Ecto neural progenitor cell (in vitro differentiated cells): ENCODE measurements at regions not wholly inside any gene's neighbourhood (a gene's known extent, or its start where the extent isn't known, plus 50 kb on each side); places are given as distances from the start of the nearest gene placed in this dataset.

Experiments
- DNase-seq: peaks from one replicate; pipeline ENCODE4 v3.0.0-alpha.2; 2018; ENCODE audit warnings: low spot score

DNA sequence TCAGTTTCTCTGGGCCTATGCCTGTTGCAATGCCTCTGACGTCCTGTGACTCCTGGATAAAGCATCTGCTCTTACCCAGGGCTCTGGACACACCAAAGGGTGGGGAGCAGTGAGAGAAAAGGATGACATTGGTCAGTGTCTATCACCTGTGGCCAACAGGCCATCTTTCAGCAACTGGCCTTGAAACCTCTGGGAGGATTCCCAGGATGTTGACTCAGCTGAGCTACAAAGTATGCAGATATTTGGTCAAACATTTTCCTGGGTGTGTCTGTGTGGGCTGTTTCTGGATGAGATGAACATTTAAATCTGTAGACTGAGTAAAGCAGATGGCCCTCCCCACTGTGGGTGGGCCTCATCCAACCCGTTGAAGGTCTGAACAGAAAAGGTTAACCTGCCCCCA, 149.9 kb downstream of the SPATA19 start:
- no peak for DNase-seq

DNA sequence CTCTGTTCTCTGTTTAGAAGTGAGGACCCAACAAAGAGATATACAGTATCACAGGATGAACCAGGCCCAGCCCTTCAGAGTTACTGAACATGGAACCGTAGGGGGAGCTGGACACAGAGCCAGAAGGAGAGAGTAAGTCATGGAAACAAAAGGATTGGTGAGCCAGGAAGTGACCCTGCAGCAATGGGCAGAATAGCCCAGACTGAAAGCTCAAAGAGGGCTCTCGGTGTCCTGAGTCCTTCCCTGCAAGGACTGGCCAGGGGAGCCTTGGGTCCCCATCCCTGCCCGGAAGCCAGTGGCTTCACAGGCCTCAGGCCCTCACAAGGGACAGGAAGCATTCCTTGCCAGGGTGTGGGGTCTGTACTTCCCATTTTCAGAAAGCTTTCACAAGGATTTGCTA, 150.6 kb downstream of the SPATA19 start:
- peak; percentile 22 for DNase-seq

DNA sequence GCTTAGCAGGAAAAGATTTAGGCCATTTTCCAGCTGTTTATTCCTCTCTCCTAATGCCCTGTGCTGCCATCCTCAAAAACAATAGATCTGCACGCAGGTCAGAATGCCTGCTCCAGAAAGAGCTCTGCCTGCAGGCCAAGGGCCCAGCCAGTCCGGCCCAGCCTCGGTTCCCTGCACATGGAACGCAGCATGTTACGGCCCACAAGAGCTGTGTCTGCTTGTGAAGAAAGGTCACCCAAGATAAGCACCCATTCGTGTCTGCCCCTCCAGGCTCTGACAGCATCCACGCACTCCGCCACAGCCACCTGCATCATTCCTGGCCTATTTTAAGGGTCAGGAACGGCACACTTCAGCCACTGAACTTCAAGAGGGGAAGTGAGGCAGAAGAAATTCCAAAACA, 152.2 kb downstream of the SPATA19 start:
- DNase-seq, result no peak

DNA sequence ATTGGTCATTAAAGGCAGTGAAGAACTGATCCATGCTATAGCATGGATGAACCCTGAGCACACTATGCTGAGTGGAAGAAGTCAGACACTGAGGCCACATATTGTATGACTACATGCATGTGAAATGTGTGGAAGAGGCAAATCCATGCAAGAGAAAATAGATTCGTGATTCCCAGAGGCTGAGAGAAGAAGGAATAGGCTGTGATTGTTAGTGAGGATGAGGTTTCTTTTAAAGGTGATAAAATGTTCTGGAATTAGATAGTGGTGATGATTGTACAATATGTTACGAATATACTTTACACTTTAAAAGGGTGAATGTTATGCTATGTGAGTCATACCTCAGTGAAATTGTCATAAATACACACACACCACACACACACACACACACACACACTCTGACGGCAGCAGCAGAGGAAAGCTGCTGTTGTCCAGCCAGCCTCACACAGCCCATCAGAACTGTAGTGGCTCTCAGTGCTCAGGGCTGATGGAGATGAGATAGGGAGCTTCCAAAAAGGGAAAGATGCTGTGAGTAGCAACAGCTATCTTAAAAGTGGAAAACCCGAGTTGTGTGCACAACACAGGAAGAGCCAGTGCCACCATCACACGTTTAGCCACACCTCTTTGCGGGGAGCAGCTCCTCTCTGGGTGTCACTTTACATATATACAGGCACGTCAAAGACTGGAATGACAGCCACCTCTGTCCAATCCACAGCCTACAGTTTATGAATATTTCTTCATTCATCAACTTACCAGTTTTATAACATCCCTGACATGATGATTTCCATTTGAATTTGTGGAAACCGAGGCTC, 153.0 kb downstream of the SPATA19 start:
- DNase-seq, result no peak

DNA sequence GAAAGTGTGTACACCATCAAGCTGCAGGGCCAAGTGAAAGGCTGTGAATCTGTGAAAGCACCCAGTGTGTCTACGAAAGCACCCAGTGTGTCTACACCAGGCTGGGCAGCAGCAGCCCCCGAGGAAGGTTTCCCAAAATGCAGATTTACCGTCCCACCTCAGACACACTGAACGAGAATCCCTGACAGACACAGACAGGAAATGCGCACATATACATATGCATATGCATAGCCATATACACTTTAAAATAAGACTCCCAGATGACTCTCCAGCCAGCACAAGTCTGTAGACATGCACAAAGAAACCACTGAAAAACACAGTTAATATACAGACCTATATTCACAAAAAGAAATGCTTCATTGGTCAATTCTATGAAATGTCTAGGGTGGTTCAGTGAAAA, 155.5 kb upstream of the OPCML start:
- DNase-seq, result no peak

DNA sequence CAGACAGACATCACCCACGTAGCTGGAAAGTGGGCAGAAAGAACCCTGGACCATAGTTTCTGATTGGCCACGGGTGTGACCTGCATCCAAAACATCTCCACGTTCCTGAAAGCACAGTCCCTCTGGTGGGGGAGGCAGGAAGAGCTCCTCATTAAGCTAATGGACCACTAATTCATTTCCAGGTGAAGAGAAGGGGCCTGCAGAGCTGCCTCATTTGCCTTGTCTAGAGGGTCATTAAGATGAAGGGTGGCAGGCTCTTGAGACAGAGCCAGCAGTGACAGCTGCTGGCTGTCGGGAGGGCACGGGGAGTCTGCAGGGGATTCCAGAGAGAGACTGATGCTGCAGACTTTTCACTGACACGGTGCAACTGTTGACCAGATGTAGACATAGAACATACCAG, 149.6 kb upstream of the OPCML start:
- no peak for DNase-seq

DNA sequence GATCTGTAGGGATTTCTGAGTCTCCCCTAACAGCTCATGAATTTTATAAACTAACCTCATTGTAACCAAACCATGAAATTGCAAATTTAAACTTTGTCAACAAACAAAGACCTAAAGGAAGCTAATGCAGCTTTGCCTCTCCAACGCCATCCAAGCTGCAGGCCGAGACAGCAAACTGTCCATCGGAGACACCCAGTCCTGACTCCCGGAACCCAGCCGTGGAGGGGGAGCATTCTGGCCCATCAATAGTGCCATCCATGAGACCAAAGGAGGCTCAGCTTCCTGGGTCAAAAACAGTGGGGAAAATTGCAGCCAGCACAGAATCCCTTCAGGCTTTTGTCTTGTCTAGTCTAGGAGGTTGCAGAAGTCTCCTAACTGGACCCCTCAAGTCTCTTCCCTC, 147.6 kb upstream of the OPCML start:
- DNase-seq, result no peak

DNA sequence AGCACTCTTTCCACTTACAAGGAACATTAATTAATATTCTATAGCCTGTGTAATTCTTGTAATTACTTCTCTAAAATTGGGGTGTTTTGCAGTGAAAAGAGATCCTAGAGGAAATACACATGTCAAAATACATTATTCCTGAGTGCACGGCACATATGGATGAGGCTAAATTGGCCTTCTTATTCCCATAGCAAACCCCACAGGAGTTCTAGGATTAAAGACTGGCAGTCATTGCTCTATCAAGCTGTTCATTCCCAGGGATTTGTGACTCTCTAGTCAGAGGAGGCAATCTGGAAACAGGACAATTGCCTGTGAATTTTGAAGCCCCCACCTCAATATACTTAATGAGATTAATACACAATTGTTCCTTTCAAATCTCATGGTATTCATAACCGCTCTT, 145.9 kb upstream of the OPCML start:
- peak; percentile 1 for DNase-seq

DNA sequence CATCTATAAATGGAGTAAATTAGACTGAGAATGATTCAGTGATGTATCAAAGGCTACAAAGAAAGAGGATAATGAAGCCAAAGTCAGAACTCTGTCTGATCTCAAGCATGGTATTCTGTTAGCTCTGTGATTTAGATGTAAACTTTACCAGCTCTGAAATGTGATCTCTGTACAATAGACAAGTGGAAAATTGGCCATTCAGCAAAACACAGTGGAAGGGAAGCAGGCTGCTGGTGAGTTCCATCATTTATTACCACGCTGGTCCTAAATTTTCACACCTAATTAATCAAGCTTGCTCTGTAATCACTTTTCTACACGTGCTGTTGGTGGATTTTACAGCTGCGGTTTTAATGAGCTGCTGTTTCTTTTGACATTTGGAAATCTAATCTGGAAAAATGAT, 145.1 kb upstream of the OPCML start:
- DNase-seq, result no peak

DNA sequence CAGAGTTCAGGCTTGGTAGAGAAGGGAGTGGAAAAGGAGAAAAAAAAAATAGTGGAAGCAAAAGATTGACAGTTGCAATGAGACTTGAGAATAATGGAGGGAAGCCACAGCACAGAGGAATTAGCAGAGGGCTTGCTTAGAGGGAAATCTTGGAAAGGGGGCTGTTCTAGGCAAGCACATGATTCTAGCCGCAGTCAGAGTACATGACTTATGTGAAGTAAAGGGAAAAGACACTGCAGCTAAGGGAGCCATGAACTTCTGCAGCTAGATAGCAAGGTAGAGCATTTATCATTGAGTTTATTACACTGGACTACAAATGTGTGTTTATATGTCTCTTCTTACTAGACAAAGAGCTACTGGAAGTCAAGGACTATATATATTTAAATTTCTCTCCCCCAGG, 144.0 kb upstream of the OPCML start:
- peak; percentile 1 for DNase-seq

DNA sequence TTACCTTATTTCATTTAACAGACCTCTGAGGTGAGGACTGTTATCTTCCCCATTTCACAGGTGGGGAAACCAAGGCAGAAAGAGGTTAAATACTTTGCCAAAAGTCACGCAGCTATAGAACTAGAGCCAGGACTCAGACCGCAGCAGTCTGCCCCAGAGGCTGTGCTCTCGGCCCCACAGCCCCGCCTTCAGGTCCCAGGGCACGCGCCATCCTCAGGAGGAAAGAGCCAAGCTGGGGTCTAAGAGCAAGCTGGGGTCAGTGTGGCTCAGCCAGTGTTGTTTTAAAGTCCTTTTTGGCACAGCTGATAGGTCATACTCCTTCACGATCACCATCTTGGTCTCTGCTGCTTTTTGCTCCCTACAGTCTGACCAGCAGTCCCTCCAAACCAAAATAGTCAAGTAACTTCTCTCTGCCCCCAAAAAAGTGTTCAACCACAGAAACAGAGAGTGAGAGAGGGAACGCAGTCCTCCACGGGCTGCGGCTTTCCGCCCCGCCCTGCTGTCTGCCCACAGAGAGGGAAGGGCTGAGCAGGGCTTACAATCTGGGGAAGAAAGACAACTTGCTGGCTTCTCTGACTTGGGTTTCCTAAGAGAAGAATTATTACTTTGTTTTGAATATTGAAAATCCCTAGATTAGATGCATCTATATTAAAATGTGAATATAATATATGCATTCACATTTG, 137.2 kb upstream of the OPCML start:
- DNase-seq, result peak; percentile 52

DNA sequence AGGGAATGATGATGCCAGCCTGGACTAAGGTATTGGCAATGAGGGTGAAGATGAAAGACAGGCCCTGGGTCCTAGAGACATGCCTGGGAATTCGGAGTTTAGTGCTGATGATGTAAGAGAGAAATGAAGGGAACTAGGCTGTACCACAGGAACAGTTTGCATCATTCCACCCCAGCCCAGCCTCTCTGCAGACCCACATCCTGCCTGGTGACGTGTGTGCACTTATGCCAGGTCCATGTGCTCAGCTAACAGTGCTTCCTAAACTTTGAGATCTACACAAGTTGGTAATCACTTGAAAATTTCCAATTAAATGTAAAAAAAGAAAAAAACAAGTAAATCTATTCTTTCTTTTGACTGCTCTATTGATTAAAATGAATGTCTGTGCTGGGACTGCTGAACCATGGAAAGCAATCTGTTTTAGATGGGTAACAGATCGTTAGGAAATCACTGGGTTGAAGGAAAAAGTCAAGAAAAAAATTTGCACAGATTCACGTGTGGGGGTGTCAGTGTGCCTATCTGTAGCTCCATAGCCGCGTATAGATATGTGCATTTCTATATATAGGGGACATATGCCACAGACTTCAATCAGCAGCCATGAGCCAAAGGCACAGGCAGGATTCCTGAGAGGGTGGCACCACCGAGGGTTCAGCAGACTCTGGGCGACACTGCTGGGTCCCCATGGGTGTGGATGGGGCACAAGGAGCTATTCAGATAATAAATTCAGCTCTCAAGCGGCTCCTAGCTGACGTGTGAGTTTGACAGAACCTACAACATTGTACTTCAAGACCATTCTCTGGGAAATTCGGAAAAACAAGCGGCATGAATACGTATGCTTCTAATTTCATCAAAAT, 131.1 kb upstream of the OPCML start:
- peak; percentile 9 for DNase-seq

DNA sequence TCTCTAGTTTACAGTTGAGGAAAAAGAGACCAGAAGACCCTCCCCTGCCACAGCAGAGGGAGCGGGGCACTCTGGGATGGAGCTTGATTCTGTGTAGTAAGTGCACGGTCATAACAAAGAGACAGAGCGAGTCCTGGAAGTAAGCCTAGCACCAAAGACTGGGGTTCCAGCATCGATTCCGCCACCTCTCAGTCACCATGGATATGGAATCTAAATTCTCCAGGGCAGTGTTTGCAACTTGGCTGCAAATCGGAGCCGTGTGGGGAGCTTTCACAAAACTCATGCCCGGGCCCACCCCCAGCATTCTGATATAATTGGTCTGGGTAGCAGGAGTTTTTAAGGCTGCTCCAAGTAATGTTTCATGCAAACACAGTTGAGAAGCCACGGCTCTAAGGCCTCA, 129.5 kb upstream of the OPCML start:
- no peak for DNase-seq

DNA sequence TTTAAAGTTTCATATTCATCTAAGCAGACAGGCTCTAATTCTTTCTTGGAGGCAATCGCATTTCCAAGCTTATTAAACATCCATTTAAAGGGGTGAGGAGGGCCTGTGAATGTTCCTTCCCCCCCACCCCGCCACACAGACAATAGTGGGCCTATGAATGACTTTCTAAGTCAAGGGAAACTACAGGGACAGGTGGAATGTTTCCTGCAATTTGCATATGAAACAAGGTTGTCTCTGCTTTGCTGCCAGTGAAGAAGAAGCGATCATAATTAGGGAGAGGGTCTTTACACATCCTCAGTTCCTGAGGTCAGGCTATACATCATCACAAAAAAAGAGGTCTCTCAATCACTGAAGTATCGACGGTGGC, 127.9 kb upstream of the OPCML start:
- DNase-seq, result peak; percentile 6

DNA sequence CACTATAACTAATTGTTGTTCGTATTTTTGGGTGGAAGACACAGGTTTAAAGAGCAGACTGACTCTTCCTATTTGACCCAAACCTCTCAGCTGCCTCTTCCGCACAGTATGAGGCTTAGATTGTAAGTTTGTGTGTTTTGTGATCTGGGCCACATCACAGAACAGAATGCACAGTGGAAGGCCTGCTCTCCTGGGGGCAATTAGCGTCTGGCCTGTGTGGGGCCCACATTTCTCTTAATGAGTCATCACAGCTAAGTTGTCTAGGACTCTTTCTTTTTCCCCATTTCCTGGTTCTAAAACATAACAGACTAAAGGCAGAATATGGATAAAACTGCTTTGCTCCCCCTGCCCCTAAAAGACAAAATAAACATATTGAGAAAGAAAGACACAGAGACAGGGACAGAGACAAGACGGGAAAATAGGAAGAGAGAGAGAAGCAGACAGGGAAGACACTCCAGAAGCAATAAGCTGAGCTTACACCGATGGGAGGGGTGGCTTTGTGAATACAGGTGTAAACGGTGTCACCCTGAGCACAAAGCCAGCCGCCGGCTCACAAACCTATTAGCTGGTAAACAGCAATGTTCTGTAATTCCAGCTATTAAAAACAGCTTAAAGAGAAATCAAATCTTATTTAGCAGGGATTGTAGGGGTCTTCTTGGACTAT, 127.4 kb upstream of the OPCML start:
- DNase-seq, result no peak

DNA sequence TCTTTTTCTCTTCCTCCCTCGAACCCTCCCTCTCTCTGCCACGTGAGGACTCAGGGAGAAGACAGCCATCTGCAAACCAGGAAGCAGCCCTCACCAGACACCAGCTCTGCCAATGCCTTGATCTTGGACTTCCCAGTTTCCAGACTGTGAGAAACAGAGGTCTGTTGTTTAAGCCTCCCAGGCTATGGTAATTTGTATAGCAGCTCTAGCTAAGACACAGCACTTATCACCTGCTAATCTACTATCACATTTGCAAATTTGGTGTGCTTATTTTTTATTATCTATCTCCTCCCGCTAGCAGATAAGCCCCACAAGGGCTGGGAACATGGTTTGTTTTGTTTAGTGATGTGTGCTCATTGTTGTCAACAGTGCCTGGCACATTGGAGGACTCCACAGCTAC, 124.8 kb upstream of the OPCML start:
- DNase-seq, result no peak

DNA sequence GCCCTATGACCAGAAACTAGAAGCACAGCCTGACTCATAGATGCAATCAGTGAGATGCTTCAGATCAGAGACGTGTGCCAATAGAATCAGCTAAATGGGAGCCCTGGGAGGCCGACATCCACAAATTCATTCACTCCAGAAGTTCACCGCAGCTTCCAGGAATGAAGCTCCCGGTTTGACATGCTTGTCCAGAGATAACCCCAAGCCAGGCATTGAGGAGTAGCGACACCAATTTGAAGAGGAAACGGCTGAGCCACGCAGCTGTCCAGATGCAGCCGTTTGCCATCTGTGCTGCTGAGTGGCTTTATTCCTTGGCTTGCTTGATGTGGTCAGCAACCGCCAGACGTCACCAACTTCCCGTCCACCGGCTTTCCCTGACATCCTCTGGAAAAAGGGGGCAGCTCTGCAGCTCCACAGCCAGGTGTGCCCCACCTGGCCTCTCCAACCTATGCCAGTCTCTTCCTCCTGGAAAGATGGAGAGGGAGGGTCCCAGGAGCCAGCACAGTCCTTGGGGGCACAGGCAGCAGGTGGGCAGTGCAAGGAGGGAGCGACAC, 123.9 kb upstream of the OPCML start:
- no peak for DNase-seq

DNA sequence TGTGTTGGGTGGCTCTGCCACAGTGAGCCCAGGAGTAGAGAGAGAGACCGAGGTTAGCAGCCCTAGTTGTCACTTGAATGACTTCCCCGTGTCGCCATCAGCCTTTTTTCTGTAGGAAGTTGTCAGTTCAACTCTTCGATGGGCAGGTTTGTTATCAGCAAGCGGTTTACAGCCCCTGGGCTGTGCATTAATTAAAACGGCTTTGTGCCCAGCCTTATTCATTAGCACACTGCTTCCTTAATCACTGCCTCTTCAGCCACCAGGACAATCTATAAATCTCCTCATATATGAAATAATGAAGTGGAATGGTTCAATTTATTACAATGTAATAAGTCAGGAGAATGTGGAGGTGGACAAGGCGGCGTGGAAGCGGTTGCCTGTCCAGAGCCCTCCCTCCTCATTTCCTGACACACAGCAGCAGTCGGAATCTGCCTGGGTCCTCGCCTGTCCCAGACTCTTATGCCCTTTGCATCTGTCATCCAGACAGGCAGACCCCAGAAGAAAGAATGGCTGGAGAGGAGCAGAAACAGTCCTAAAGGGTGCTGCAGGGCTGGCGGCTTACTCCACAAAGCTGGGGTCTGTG, 122.4 kb upstream of the OPCML start:
- no peak for DNase-seq

DNA sequence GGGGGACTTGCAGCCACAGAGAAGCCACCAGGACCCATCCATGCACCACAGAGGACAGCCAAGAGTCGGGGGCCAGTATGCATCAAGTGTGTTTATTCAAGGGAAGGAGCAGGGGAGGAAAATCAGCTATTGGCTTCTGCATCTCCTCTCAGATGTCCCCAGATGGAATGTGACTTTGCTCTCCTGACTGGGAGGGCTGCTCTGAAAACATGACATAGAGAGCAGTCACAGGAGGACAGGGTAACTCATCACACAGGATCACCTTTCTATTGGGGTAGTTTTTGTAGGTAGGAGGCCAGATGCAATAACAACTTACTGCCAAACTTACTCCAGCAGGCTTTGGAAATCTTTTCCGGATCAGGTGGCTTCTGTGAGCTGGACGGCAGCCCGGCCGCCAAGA, 121.0 kb upstream of the OPCML start:
- DNase-seq, result no peak

DNA sequence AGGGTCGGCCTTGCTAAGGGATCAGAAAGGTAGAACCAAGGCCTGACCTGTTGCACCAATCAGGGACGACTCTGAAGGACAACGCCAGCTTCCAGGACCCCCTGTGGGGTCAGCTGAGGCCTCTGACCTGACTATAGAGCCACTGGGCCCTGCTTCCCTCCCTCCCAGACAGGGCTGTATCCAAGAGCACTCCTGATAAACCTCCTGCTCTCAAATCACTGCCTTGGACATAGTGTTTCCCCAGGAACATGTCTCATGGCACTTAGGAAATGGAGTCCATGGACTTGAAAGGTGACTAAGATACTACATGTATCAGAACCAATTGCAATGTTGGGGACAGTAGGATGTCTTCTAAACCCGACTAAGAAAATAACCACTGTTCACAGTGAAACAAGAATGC, 117.8 kb upstream of the OPCML start:
- DNase-seq, result no peak

DNA sequence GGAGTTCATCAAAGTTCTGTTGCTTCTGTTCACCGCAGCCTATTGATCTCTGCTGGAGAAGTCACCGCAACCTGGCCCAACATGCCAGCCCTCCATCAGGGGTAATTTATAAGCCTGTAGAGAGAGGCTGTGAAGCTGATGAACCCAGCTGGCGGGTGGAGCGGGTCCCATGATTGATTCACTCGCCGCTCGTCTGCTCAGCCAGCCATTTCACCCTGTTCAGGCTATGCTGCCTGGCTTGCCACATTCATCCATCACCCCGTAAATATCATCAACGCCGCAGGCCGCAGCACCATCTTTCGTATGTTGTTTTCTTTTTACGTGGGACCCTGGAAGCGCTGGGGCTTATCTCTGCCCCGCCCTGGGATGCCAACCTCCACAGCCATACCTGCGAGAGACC, 116.7 kb upstream of the OPCML start:
- DNase-seq, result no peak

DNA sequence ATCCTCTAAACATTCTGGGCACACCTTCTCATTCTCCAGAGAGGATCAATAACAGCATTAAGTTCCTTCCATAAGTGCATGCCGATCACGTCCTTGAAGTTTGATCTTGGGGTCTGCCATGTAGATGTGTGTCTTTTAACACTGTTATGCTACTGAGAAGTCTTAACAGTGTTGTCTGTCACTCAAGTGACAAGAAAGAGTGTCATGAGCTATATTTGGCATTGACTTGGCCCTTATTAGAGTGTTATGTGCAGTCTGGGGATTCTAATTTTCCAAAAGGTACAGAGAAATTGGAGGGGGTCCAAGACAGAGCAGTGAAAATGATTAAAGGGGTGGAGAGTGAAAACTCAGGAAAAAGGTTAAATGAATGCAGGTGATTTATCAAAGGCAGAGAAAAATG, 107.1 kb upstream of the OPCML start:
- DNase-seq, result no peak
